HepG2 (cell line): ENCODE measurements at regions not wholly inside any gene's neighbourhood (a gene's known extent, or its start where the extent isn't known, plus 50 kb on each side); places are given as distances from the start of the nearest gene placed in this dataset.

Source experiments
- ATAC-seq: fragments of 200-7000 bp; cut with Tn5 transposase; 3 replicates; pipeline ENCODE4 v1.9.1; 2020; ENCODE audit warnings: mild to moderate bottlenecking, moderate library complexity
- BruUV-seq: library from RNA; stranded (reverse); fragments of 400-500 nt; replicated peaks from 2 replicates; lab custom pipeline; 2021; lab: Mats Ljungman, UMichigan
- CTCF ChIA-PET: fragments of 300-600 bp; formaldehyde crosslinking; extraction: SDS; loops from one replicate; lab custom pipeline; 2021; ENCODE audit warnings: low total read pairs, inconsistent platforms, low intra/inter-chr PET ratio; lab: Yijun Ruan, JAX
- POLR2A ChIA-PET: fragments of 350-600 bp; sonication (Branson Sonifier 250); formaldehyde crosslinking; loops from one replicate; lab custom pipeline; 2020; ENCODE audit warnings: antibody characterized with exemption, inconsistent platforms; lab: Yijun Ruan, JAX
- DNase-seq: peaks from one replicate; pipeline ENCODE4 v3.0.0-alpha.2; 2015; ENCODE audit warnings: low spot score
- FAIRE-seq: peaks from 3 replicates; lab custom pipeline; 2011; peaks lifted over from hg19 to GRCh38; lab: Jason Lieb, UNC
- H2AFZ ChIP-seq: one replicate; pipeline ENCODE4 v1.6.1; 2011; ENCODE audit warnings: low read length, inconsistent platforms
- H3K27ac ChIP-seq: fragments of 300-600 bp; 3 replicates; pipeline ENCODE4 v1.8.0; 2011; ENCODE audit warnings: mixed run types, mild to moderate bottlenecking, mixed read lengths, low read length, inconsistent platforms; ENCODE audit not compliant: insufficient read depth; ENCODE audit errors: extremely low read length
- H3K27me3 ChIP-seq, 2 experiments: fragments of 200-600 bp in 1 of 2; 2 replicates in 1 of 2; 3 replicates in 1 of 2; pipeline versions ENCODE4 v1.6.0 to v1.8.0; 2011; ENCODE audit warnings: low read length in 2 of 2, mild to moderate bottlenecking in 2 of 2, moderate library complexity in 2 of 2, inconsistent platforms in 1 of 2; ENCODE audit not compliant: insufficient read depth in 2 of 2, control insufficient read depth in 1 of 2
- H3K36me3 ChIP-seq, 2 experiments: fragments of 200-600 bp in 1 of 2; replicated peaks in 1 of 2; 2 replicates in 1 of 2; 3 replicates in 1 of 2; pipeline versions ENCODE4 v1.5.1 to v1.8.0; 2011; ENCODE audit warnings: low read length in 2 of 2, inconsistent platforms in 1 of 2; ENCODE audit not compliant: insufficient read depth in 2 of 2, control insufficient read depth in 1 of 2
- H3K4me1 ChIP-seq: 2 replicates; pipeline ENCODE4 v1.5.1; 2012; ENCODE audit warnings: low read length, inconsistent platforms; ENCODE audit not compliant: insufficient read depth
- H3K4me2 ChIP-seq: 2 replicates; pipeline ENCODE4 v1.6.0; 2011; ENCODE audit warnings: low read depth, low read length, inconsistent platforms
- H3K4me3 ChIP-seq, 3 experiments: fragments of 200-600 bp in 1 of 3; sonication (generic), shearing (Covaris generic) in 1 of 3; replicated peaks in 1 of 3; 2 replicates each; pipeline ENCODE4 v1.5.1; 2011 to 2016; ENCODE audit warnings: low read length in 3 of 3, inconsistent platforms in 2 of 3, low read depth in 2 of 3, mild to moderate bottlenecking in 2 of 3, control low read depth in 1 of 3, mixed read lengths in 1 of 3; ENCODE audit not compliant: insufficient read depth in 1 of 3
- H3K79me2 ChIP-seq: one replicate; pipeline ENCODE4 v1.6.1; 2011; ENCODE audit warnings: low read length, inconsistent platforms; ENCODE audit not compliant: insufficient read depth
- H3K9ac ChIP-seq: 2 replicates; pipeline ENCODE4 v1.6.0; 2011; ENCODE audit warnings: mild to moderate bottlenecking, low read depth, low read length, inconsistent platforms; ENCODE audit not compliant: insufficient read depth
- H3K9me3 ChIP-seq: 2 replicates; pipeline ENCODE4 v1.5.1; 2012; ENCODE audit warnings: mild to moderate bottlenecking, low read length
- H4K20me1 ChIP-seq: 2 replicates; pipeline ENCODE4 v1.6.0; 2011; ENCODE audit warnings: inconsistent platforms, mild to moderate bottlenecking, low read length, moderate library complexity; ENCODE audit not compliant: insufficient read depth
- ATAD3A ChIP-seq: sonication (generic); formaldehyde crosslinking; IDR thresholded peaks from 2 replicates; pipeline ENCODE4 v1.4.0; 2020; ENCODE audit warnings: missing genetic modification reagents
- ATF4 ChIP-seq, 2 experiments: fragments of 450-650 bp in 1 of 2; sonication (generic) in 1 of 2; formaldehyde crosslinking; IDR thresholded peaks; 2 replicates each; pipeline versions ENCODE4 v1.5.0 to v1.8.0; 2020 to 2022; ENCODE audit warnings: mild to moderate bottlenecking in 1 of 2, missing genetic modification reagents in 1 of 2
- CREBL2 ChIP-seq: sonication (generic); formaldehyde crosslinking; IDR thresholded peaks from 2 replicates; pipeline ENCODE4 v1.8.1; 2023; ENCODE audit warnings: missing genetic modification reagents, mild to moderate bottlenecking, borderline replicate concordance
- HMG20B ChIP-seq: conservative IDR thresholded peaks from 2 replicates; pipeline ENCODE4 v1.6.1; 2016; ENCODE audit warnings: missing genetic modification reagents, missing compliant biosample characterization
- HOMEZ ChIP-seq: IDR thresholded peaks from 2 replicates; pipeline ENCODE4 v1.6.1; 2016; ENCODE audit warnings: low read depth
- MED8 ChIP-seq: sonication (generic); formaldehyde crosslinking; IDR thresholded peaks from 2 replicates; pipeline ENCODE4 v1.8.1; 2023; ENCODE audit warnings: mild to moderate bottlenecking, missing genetic modification reagents; ENCODE audit not compliant: insufficient replicate concordance
- MTF1 ChIP-seq: sonication (generic); formaldehyde crosslinking; IDR thresholded peaks from 2 replicates; pipeline ENCODE4 v1.5.0; 2020; ENCODE audit warnings: missing genetic modification reagents
- SMAD3 ChIP-seq: sonication (generic); formaldehyde crosslinking; IDR thresholded peaks from 2 replicates; pipeline ENCODE4 v1.4.0; 2020; ENCODE audit warnings: missing genetic modification reagents
- SNRNP70 ChIP-seq: fragments of 200-400 bp; formaldehyde crosslinking; IDR thresholded peaks from 2 replicates; pipeline ENCODE4 v1.6.1; 2017; ENCODE audit warnings: mild to moderate bottlenecking, low read depth, low read length, moderate library complexity
- SP140L ChIP-seq: sonication (generic); formaldehyde crosslinking; IDR thresholded peaks from 2 replicates; pipeline ENCODE4 v1.4.0; 2020; ENCODE audit warnings: missing genetic modification reagents, borderline replicate concordance
- SP4 ChIP-seq: sonication (generic); formaldehyde crosslinking; IDR thresholded peaks from 2 replicates; pipeline ENCODE4 v1.8.1; 2023; ENCODE audit warnings: mild to moderate bottlenecking, missing genetic modification reagents
- TGIF2 ChIP-seq: IDR thresholded peaks from 2 replicates; pipeline ENCODE4 v1.6.1; 2016; ENCODE audit warnings: control low read depth, missing compliant biosample characterization
- ZKSCAN8 ChIP-seq: IDR thresholded peaks from 2 replicates; pipeline ENCODE4 v1.6.1; 2016; ENCODE audit warnings: borderline replicate concordance, missing genetic modification reagents, missing compliant biosample characterization
- ZNF18 ChIP-seq: sonication (generic); formaldehyde crosslinking; IDR thresholded peaks from 2 replicates; pipeline ENCODE4 v1.8.0; 2022; ENCODE audit warnings: mild to moderate bottlenecking, missing genetic modification reagents; ENCODE audit not compliant: insufficient replicate concordance
- ZNF260 ChIP-seq: sonication (generic); formaldehyde crosslinking; IDR thresholded peaks from 2 replicates; pipeline ENCODE4 v1.4.0; 2020; ENCODE audit warnings: missing genetic modification reagents, low read depth, mild to moderate bottlenecking, borderline replicate concordance
- ZNF329 ChIP-seq: sonication (generic); formaldehyde crosslinking; IDR thresholded peaks from 2 replicates; pipeline ENCODE4 v1.9.0; 2021; ENCODE audit warnings: low read depth, mild to moderate bottlenecking, missing genetic modification reagents
- ZNF446 ChIP-seq: sonication (generic); formaldehyde crosslinking; IDR thresholded peaks from 2 replicates; pipeline ENCODE4 v1.5.0; 2020; ENCODE audit warnings: mild to moderate bottlenecking, missing genetic modification reagents
- ZNF749 ChIP-seq: sonication (generic); formaldehyde crosslinking; IDR thresholded peaks from 2 replicates; pipeline ENCODE4 v1.8.0; 2022; ENCODE audit warnings: mild to moderate bottlenecking, missing genetic modification reagents, moderate library complexity, borderline replicate concordance
- ZNF850 ChIP-seq: sonication (generic); formaldehyde crosslinking; conservative IDR thresholded peaks from 2 replicates; pipeline ENCODE4 v1.9.0; 2021; ENCODE audit warnings: mild to moderate bottlenecking, missing genetic modification reagents
- WGBS: methylation state at CpG from one replicate; pipeline ENCODE4 v1.1.6; 2017; ENCODE audit warnings: low lambda C conversion rate; 5-methylcytosine and 5-hydroxymethylcytosine counted together
- in situ Hi-C: cut with HindIII; loops from 2 replicates; pipeline ENCODE4 v1.10.0; 2017; ENCODE audit warnings: low pct_unique_long_range_greater_than_20kb; ENCODE audit not compliant: extremely low pct_ligation_motif_present
- intact Hi-C: fragments of 100-400 bp; cut with micrococcal nuclease; formaldehyde crosslinking; loops from one replicate; pipeline ENCODE4 v1.10.0; 2022; ENCODE audit not compliant: unreplicated experiment

- TF ChIP-seq SNRNP70 (no peak), HOMEZ (CRISPR knock-in tag) (no peak), ZKSCAN8 (no peak), MTF1 (CRISPR knock-in tag) (no peak), ZNF329 (CRISPR knock-in tag) (no peak)
Observed at GRCh38 chr3:181455276-181455675, 256.4 kb upstream of the SOX2 start (continued).

GRCh38 chr3:181454451-181455027 is 257.2 kb upstream of the SOX2 start:
- POLR2A ChIA-PET = no interaction called here
- intact Hi-C loops = no loop called here
- FAIRE-seq = no peak

More at GRCh38 chr3:181454451-181455027, 257.2 kb upstream of the SOX2 start:
- H3K27me3 ChIP-seq = no peaks in the 10 kb centered on the region
- H2AFZ ChIP-seq = no peak overlapping the region
- DNase-seq (no peak), ATAC-seq (peak; percentile 44; the same call in 1 of the 3 replicates)
- H3K79me2 ChIP-seq = no peaks in the 10 kb centered on the region
- no peak overlapping the region for H3K4me2 ChIP-seq
- no peaks in the 10 kb centered on the region for H3K36me3 ChIP-seq
- CTCF ChIA-PET = no interaction called here
- no peak overlapping the region for H3K4me3 ChIP-seq
- TF ChIP-seq ZNF18 (CRISPR knock-in tag) (no peak), TGIF2 (CRISPR knock-in tag) (no peak), ATAD3A (CRISPR knock-in tag) (no peak), ZNF260 (CRISPR knock-in tag) (no peak), SP4 (CRISPR knock-in tag) (no peak), SMAD3 (no peak), HMG20B (CRISPR knock-in tag) (no peak), ZNF850 (CRISPR knock-in tag) (no peak), SP140L (no peak), ATF4 (CRISPR knock-in tag; IDR thresholded peaks at IDR 0.05) (no peak), ZNF749 (CRISPR knock-in tag) (no peak), MED8 (no peak), CREBL2 (CRISPR knock-in tag) (no peak), ZNF446 (CRISPR knock-in tag) (no peak)
- no peaks in the 10 kb centered on the region for H3K4me1 ChIP-seq
- no peaks in the 10 kb centered on the region for H4K20me1 ChIP-seq
- no peaks in the 10 kb centered on the region for H3K9me3 ChIP-seq
- H3K27ac ChIP-seq = no peak overlapping the region
- no peak overlapping the region for H3K9ac ChIP-seq
- BruUV-seq = no TSS peak
- 12% methylated on average over 6 of the region's 6 CpGs for WGBS
- in situ Hi-C loops = no loop called here
